HEK293 (cell line): ENCODE measurements at regions not wholly inside any gene's neighbourhood (a gene's known extent, or its start where the extent isn't known, plus 50 kb on each side); places are given as distances from the start of the nearest gene placed in this dataset.
A peak's percentile ranks its signal among the peaks of the same experiment; 100 is the strongest.

Experiments
- CTCF ChIA-PET: fragments of 350-600 bp; formaldehyde crosslinking; extraction: SDS; loops from one replicate; lab custom pipeline; 2021; ENCODE audit warnings: antibody characterized with exemption; lab: Yijun Ruan, JAX
- POLR2A ChIA-PET: fragments of 300-600 bp; formaldehyde crosslinking; extraction: SDS; loops from one replicate; lab custom pipeline; 2020; ENCODE audit warnings: antibody characterized with exemption, inconsistent platforms; lab: Yijun Ruan, JAX
- H3K27ac ChIP-seq: fragments of 200-500 bp; sonication (Bioruptor generic); 2 replicates; pipeline ENCODE4 v1.5.1; 2014; ENCODE audit warnings: low read depth, low read length, control low read depth, inconsistent platforms; ENCODE audit errors: extremely low read depth
- H3K36me3 ChIP-seq, 2 experiments: fragments of 200-500 bp in 1 of 2; sonication (Bioruptor generic) in 1 of 2; 1 replicate in 1 of 2; 2 replicates in 1 of 2; pipeline ENCODE4 v1.5.1; 2014 to 2017; ENCODE audit warnings: inconsistent platforms in 2 of 2, low read length in 2 of 2; ENCODE audit not compliant: control insufficient read depth in 2 of 2, insufficient read depth in 1 of 2
- H3K4me1 ChIP-seq: fragments of 200-500 bp; sonication (Bioruptor generic); 2 replicates; pipeline ENCODE4 v1.5.1; 2014; ENCODE audit warnings: mild to moderate bottlenecking, low read length, inconsistent platforms; ENCODE audit not compliant: control insufficient read depth, insufficient read depth
- H3K4me3 ChIP-seq: 2 replicates; pipeline ENCODE4 v1.5.1; 2011; ENCODE audit warnings: low read depth, mild to moderate bottlenecking, control low read depth, low read length, moderate library complexity
- H3K9me3 ChIP-seq: fragments of 200-500 bp; sonication (Bioruptor generic); 2 replicates; pipeline ENCODE4 v1.5.1; 2014; ENCODE audit warnings: low read depth, low read length, inconsistent platforms; ENCODE audit not compliant: control insufficient read depth, insufficient read depth
- AEBP2 ChIP-seq: fragments of 450-650 bp; formaldehyde crosslinking; IDR thresholded peaks from 2 replicates; pipeline ENCODE4 v1.5.1; 2016; ENCODE audit warnings: missing biosample characterization, missing genetic modification characterization, borderline replicate concordance
- HOXC10 ChIP-seq: sonication (generic); formaldehyde crosslinking; IDR thresholded peaks from 2 replicates; pipeline ENCODE4 v1.8.1; 2023; ENCODE audit warnings: mild to moderate bottlenecking, missing genetic modification reagents
- INSM2 ChIP-seq: fragments of 450-650 bp; formaldehyde crosslinking; IDR thresholded peaks from 2 replicates; pipeline ENCODE4 v1.5.1; 2016; ENCODE audit warnings: missing biosample characterization, missing genetic modification characterization
- MZF1 ChIP-seq: fragments of 450-650 bp; formaldehyde crosslinking; IDR thresholded peaks from 2 replicates; pipeline ENCODE4 v1.5.1; 2017; ENCODE audit warnings: missing biosample characterization, missing genetic modification characterization, borderline replicate concordance
- PBX3 ChIP-seq: sonication (generic); formaldehyde crosslinking; IDR thresholded peaks from 2 replicates; pipeline ENCODE4 v1.8.1; 2022; ENCODE audit warnings: mild to moderate bottlenecking, moderate library complexity, missing genetic modification reagents
- PRDM1 ChIP-seq: fragments of 450-650 bp; formaldehyde crosslinking; IDR thresholded peaks from 2 replicates; pipeline ENCODE4; 2016; ENCODE audit warnings: missing biosample characterization, missing genetic modification characterization
- RBAK ChIP-seq: fragments of 450-650 bp; formaldehyde crosslinking; IDR thresholded peaks from 2 replicates; pipeline ENCODE4 v1.5.1; 2016; ENCODE audit warnings: missing biosample characterization, missing genetic modification characterization
- SCRT2 ChIP-seq: fragments of 450-650 bp; formaldehyde crosslinking; IDR thresholded peaks from 2 replicates; pipeline ENCODE4 v1.5.1; 2016; ENCODE audit warnings: missing biosample characterization, missing genetic modification characterization
- ZBTB17 ChIP-seq: fragments of 450-650 bp; formaldehyde crosslinking; IDR thresholded peaks from 2 replicates; pipeline ENCODE4 v1.5.1; 2016; ENCODE audit warnings: missing biosample characterization, missing genetic modification characterization
- ZBTB6 ChIP-seq: fragments of 450-650 bp; formaldehyde crosslinking; IDR thresholded peaks from 2 replicates; pipeline ENCODE4 v1.5.1; 2017; ENCODE audit warnings: missing biosample characterization, missing genetic modification characterization
- ZBTB8A ChIP-seq: fragments of 450-650 bp; formaldehyde crosslinking; IDR thresholded peaks from 2 replicates; pipeline ENCODE4 v1.5.1; 2016; ENCODE audit warnings: missing biosample characterization, missing genetic modification characterization
- ZNF133 ChIP-seq: fragments of 450-650 bp; formaldehyde crosslinking; IDR thresholded peaks from 2 replicates; pipeline ENCODE4 v1.5.1; 2016; ENCODE audit warnings: missing biosample characterization, missing genetic modification characterization
- ZNF138 ChIP-seq: fragments of 450-650 bp; formaldehyde crosslinking; IDR thresholded peaks from 2 replicates; pipeline ENCODE4 v1.5.1; 2016; ENCODE audit warnings: missing biosample characterization, missing genetic modification characterization, borderline replicate concordance
- ZNF19 ChIP-seq: fragments of 450-650 bp; formaldehyde crosslinking; IDR thresholded peaks from 2 replicates; pipeline ENCODE4; 2016; ENCODE audit warnings: missing biosample characterization, missing genetic modification characterization, low read depth
- ZNF223 ChIP-seq: fragments of 450-650 bp; formaldehyde crosslinking; IDR thresholded peaks from 2 replicates; pipeline ENCODE4 v1.5.1; 2016; ENCODE audit warnings: missing biosample characterization, missing genetic modification characterization
- ZNF366 ChIP-seq: fragments of 450-650 bp; formaldehyde crosslinking; conservative IDR thresholded peaks from 2 replicates; pipeline ENCODE4 v1.5.1; 2016; ENCODE audit warnings: missing biosample characterization, missing genetic modification characterization
- ZNF416 ChIP-seq: fragments of 450-650 bp; formaldehyde crosslinking; IDR thresholded peaks from 2 replicates; pipeline ENCODE4 v1.5.1; 2016; ENCODE audit warnings: missing biosample characterization, missing genetic modification characterization
- ZNF514 ChIP-seq: fragments of 450-650 bp; formaldehyde crosslinking; IDR thresholded peaks from 2 replicates; pipeline ENCODE4 v1.5.1; 2016; ENCODE audit warnings: missing biosample characterization, missing genetic modification characterization
- ZNF560 ChIP-seq: fragments of 450-650 bp; formaldehyde crosslinking; IDR thresholded peaks from 2 replicates; pipeline ENCODE4 v1.5.1; 2017; ENCODE audit warnings: missing biosample characterization, missing genetic modification characterization, borderline replicate concordance
- ZNF600 ChIP-seq: fragments of 450-650 bp; formaldehyde crosslinking; IDR thresholded peaks from 2 replicates; pipeline ENCODE4 v1.5.1; 2016; ENCODE audit warnings: missing biosample characterization, missing genetic modification characterization
- ZNF624 ChIP-seq: fragments of 450-650 bp; formaldehyde crosslinking; IDR thresholded peaks from 2 replicates; pipeline ENCODE4 v1.5.1; 2017; ENCODE audit warnings: missing biosample characterization, missing genetic modification characterization
- ZNF692 ChIP-seq: fragments of 450-650 bp; formaldehyde crosslinking; IDR thresholded peaks from 2 replicates; pipeline ENCODE4 v1.5.1; 2016; ENCODE audit warnings: missing biosample characterization, missing genetic modification characterization
- ZNF76 ChIP-seq: fragments of 450-650 bp; formaldehyde crosslinking; IDR thresholded peaks from 2 replicates; pipeline ENCODE4; 2016; ENCODE audit warnings: low read depth, missing biosample characterization, missing genetic modification characterization, borderline replicate concordance
- ZNF776 ChIP-seq: fragments of 450-650 bp; formaldehyde crosslinking; IDR thresholded peaks from 2 replicates; pipeline ENCODE4 v1.5.0; 2017; ENCODE audit warnings: missing biosample characterization, missing genetic modification characterization, borderline replicate concordance
- ZNF843 ChIP-seq: fragments of 450-650 bp; formaldehyde crosslinking; IDR thresholded peaks from 2 replicates; pipeline ENCODE4 v1.5.1; 2016; ENCODE audit warnings: missing biosample characterization, missing genetic modification characterization

GRCh38 chr5:73273379-73274050 lies 100.5 kb downstream of the TMEM174 start (continued):
- no peak for TF ChIP-seq AEBP2 (tag by site-specific recombination)
- TF ChIP-seq ZNF223 (tag by site-specific recombination), result no peak
- TF ChIP-seq ZNF843 (tag by site-specific recombination), result no peak
- TF ChIP-seq ZNF600 (tag by site-specific recombination), result 0 out of 2 replicates have a peak, but pooled peaks have one; percentile 27
- peak; percentile 34; the same call in 1 of the 2 replicates for TF ChIP-seq ZBTB17 (tag by site-specific recombination)

GRCh38 chr5:73272351-73272750 lies 99.4 kb downstream of the TMEM174 start:
- Histone ChIP-seq H3K36me3 (no peaks in the 10 kb centered on the region), H3K4me1 (no peaks in the 10 kb centered on the region), H3K4me3 (no peak overlapping the region), H3K27ac (no peak overlapping the region), H3K9me3 (no peaks in the 10 kb centered on the region)
- ChIA-PET CTCF (interaction anchor here (0.6 to 1.4 kb wide), 2 partner anchors 23 to 62 kb away, joined by 5 to 6 read pairs; no protein-coding TSS in a partner anchor), POLR2A (no interaction called here)
- TF ChIP-seq HOXC10 (CRISPR knock-in tag), result no peak
- TF ChIP-seq ZNF624 (tag by site-specific recombination), result no peak
- no peak for TF ChIP-seq PBX3 (CRISPR knock-in tag)
- TF ChIP-seq ZNF138 (tag by site-specific recombination), result no peak
- no peak for TF ChIP-seq ZNF133 (tag by site-specific recombination)
- no peak for TF ChIP-seq ZNF514 (tag by site-specific recombination)
- TF ChIP-seq ZNF76 (tag by site-specific recombination), result no peak
- no peak for TF ChIP-seq ZNF416 (tag by site-specific recombination)
- no peak for TF ChIP-seq SCRT2 (tag by site-specific recombination)
- TF ChIP-seq ZNF776, result no peak
- no peak for TF ChIP-seq PRDM1
- TF ChIP-seq MZF1, result no peak
- no peak for TF ChIP-seq ZNF366 (tag by site-specific recombination)

- Histone ChIP-seq H3K4me1 (no peaks in the 10 kb centered on the region), H3K36me3 (no peaks in the 10 kb centered on the region), H3K9me3 (no peaks in the 10 kb centered on the region), H3K4me3 (no peak overlapping the region), H3K27ac (no peak overlapping the region)
- CTCF ChIA-PET, result no interaction called here
- POLR2A ChIA-PET, result no interaction called here
- TF ChIP-seq ZNF560 (tag by site-specific recombination), result no peak
- no peak for TF ChIP-seq ZNF19 (tag by site-specific recombination)
- TF ChIP-seq RBAK (tag by site-specific recombination), result no peak
- no peak for TF ChIP-seq ZBTB17 (tag by site-specific recombination)
- TF ChIP-seq ZNF692 (tag by site-specific recombination), result no peak
- TF ChIP-seq ZBTB8A (tag by site-specific recombination), result no peak
- no peak for TF ChIP-seq INSM2 (tag by site-specific recombination)
- TF ChIP-seq ZBTB6, result no peak
Observed at GRCh38 chr5:73268826-73269225, 95.8 kb downstream of the TMEM174 start.
